EL (cell line): ENCODE measurements at regions not wholly inside any gene's neighbourhood (a gene's known extent, or its start where the extent isn't known, plus 50 kb on each side); places are given as distances from the start of the nearest gene placed in this dataset.
"Not testable (repeated sequence)": the region's sequence is repeated elsewhere in the genome, so short reads cannot be mapped to it uniquely, and the experiment has no call there.

Experiments used
- DNase-seq: peaks from one replicate; pipeline ENCODE4 v3.0.0-alpha.2; 2016

DNA sequence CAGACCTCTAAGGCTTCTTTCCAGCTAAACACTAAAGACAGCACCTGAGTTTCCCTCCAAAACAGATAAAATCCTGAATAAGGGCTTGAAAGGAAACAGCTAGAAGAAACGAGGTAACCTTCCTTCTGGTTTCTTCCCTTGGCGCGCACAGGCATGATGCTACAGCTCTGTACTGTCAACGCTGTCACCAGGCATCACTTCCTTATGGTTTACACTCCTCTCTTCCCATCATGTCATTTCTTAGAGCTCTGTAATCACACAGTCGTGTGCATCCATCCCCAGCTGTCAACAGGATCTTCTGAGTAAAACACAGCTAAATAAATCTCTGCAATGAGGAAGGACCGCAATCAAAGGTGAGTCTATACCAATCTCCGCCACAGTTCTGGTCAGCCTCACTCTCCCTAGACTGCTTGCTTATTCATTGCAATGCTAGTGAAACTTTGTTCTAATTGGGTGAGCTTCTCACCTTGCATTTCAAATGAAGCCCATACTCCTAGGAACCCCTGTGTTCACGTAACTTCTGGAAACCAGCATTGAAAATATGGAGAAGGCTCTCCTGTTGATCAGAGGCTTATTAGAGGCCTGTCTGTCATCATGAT, 162.6 kb upstream of the DTNBP1 start:
- DNase-seq: no peak

DNA sequence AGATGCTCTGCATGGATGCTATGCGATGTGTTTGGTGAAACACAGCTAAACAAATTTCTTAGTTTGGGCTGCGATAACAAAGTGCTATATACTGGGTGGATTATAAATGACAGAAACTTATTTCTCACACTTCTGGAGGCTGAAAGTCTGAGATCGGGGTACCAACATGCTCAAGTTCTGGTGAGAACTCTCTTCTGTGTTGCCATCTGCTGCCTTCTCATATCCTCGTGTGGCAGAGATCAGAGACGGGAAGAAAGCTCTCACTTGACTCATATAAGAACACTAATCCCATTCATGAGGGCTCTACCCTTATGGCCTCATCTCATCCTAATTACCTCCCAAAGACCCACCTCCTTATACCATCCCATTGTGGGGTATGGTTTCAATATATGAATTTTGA, 162.0 kb upstream of the DTNBP1 start:
- no peak for DNase-seq

DNA sequence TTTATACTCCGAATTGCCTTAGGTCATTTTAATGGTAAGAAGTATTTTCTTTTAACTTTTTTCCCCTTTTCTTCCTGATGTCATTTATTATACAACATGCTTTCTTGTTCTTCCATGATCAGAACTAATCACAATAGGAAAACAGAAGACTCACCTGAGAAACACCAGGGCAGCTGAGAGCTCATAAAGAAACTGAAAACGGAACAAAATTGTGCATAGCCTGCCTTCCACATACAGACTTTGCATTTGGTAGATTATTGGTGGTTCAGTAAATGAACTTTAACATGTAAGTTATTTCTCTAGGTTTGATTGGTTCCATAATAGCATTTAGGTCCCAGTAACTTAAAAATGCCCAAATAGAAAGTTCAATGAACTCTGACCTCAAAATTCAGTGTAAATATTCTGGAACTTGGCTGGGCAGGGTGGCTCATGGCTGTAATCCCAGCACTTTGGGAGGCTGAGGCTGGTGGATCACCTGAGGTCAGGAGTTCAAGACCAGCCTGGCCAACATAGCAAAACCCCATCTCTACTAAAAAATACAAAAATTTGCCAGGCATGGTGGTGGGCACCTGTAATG, 161.1 kb upstream of the DTNBP1 start:
- DNase-seq: no peak

DNA sequence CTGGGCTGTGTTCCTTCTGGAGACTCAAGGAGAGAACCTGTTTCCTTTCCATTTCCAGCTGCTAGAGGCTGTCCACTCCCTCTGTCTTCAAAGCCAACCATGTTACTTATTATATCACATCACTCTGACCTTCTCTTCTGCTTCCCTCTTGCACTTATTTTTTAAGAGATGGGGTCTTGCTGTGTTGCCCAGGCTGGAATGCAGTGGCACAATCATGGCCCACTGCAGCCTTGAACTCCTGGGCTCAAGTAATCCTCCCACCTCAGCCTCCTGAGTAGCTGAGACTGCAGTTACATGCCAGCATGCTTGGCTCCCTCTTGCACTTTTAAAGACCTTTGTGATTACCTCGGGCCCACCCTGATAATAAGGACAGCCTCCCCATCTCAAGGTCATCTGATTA, 160.0 kb upstream of the DTNBP1 start:
- no peak for DNase-seq

DNA sequence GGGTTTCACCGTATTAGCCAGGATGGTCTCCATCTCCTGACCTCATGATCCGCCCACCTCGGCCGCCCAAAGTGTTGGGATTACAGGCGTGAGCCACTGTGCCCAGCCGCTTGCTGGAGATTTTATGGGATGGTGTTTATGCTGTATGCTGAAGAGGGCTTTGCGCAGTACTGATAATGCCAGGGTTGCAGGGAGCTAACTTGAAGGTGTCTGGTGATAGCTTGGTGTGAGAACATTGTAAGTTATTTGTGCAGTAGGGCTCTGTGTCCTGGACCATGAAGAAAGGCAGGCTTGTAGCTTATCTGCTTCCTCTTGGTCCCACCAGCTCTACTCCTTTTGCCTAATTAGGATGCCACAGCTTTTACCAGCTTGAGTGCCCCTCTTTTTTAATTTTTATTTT, 157.0 kb upstream of the DTNBP1 start:
- no peak for DNase-seq

DNA sequence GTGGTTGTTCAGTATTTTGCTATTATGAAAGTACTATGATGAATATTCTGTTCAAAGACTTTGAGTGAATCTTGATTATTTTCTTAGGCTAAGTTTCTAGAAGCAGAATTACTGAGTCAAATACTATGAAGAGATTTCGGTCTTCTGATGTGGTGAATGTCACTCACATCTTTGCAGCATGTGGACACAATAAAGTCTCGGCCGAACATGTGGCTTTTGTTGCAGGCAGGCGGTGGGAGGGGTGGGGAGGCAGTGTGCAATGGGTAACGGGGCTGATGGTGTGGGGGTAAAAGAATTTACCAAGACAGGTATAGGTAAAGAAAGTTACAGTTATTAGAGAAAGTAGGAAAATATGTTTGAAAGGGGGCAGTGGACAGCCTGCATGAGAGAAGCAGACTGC, 156.4 kb upstream of the DTNBP1 start:
- no peak for DNase-seq

DNA sequence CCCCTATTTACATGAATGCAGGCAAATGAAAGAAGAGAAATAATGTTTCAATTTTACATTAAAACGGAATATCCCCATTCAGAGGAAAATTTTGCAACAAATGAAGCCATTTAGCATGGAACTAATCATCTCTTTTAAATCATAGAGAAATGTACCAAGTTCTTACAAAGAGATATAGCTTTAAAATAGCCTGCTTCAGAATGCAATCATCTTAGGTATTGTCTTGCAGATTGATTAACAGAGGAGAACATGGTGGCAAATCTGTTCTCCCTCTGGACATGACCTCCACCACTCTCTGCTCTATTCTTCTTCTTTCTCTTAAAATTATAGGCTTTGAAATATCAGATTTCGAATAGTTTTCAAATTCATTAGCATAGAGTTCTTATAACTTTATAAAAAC, 155.7 kb upstream of the DTNBP1 start:
- no peak for DNase-seq

DNA sequence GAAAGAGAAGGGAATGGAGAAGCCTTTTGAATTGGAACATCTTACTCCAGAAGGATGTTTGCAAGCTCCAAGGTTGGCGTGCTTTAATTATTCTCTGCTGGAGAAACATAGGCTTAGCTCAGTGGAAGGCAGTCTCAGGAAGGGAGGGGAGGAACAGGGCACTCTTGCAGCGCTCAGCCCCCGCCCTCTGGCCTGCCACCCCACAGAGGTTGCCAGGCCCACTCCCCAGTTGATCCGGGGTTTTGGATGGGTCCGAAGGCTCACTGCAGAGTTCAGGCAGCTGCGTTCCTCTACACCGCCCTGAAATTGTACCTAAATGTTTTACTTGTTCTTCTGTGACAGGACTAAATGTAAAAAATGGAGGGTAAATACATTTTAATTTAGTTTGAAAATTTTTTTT, 155.2 kb upstream of the DTNBP1 start:
- DNase-seq: no peak

DNA sequence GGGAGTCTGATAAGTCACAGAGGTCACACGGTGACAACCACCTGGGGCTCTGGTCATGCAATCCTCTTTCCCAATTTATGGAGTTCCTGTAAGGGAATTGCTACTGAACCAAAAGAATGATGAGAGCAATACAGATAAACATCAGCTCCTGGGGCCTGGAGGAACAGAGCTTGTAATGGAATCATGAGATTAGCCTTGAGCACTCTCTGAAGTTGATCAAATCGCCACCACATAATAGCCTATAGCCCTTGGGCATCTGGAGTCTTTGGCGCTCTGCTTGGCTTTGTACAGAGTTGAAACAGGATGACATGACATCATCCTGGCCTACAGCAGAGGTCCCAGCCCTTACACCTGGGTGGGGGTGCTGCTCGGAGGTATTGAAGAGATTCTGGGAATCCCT, 154.3 kb upstream of the DTNBP1 start:
- no peak for DNase-seq

DNA sequence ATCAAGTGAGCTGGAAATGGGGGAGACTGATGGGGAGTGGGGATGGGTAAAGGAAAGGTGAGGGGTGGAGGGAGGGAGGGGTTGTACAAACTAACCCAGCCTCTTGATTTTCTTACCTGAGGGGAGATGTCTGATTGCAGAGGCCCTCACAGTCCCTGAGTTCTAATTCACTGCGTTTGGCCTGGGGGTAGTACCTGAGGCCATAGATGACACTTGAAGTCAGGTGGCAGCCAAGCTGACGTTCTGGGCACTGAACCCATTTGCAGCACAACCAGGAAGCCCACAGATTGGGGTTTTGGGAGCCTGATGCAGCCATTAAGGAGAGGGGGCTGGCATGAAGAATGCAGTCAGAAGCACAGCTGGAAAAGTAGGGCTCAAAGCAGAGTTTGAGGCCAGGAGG, 153.8 kb upstream of the DTNBP1 start:
- DNase-seq: no peak

DNA sequence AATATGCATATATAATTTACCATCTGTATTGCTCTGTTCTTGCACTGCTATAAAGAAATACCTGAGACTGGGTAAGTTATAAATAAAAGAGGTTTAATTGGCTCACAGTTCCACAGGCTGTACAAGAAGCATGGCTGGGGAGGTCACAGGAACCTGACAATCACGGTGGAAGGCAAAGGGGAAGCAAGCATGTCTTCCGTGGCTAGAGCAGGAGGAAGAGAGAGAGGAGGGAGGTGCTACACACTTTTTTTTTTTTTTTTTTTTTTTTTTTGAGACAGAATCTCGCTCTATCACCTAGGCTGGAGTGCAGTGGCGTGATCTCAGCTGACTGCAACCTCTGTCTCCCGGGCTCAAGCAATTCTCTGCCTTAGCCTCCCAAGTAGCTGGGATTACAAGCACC, 150.9 kb upstream of the DTNBP1 start:
- not testable (repeated sequence) for DNase-seq

DNA sequence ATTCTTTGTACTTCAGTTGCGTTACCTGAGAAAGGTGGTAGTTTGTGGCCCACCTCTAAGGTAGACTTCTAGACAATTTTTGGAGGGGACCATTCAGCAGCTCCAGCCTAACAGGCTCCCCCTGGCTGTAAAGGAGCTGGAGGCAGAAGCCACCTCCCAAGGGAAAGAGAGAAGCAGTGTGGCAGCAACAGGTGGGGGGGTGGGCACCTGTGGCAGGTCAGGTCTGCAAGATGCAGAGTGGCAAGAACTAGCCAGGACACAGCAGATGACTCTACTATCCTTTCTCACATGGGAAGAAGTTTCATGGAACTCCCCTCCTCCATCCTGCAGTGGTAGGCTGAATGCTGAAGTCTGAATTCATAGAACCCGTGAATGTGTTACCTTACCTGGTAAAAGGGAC, 148.3 kb upstream of the DTNBP1 start:
- no peak for DNase-seq

DNA sequence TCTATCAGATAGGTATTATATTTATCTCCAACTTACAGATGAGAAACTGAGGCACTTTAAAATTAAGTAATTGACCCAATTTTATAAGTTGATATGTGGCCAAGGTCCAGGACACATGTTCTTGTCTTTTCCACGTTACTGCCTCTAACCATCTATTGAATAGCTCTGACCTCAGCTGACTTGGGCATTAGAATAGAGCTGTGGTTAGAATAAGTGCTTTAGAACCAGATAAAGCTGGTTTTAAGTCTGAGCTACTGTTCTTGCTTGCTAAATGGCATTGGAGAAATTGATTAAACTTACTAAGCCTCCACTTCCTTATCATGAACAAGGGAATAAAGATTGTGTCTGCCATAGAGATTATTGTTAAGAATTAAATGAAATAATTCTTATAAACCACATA, 147.8 kb upstream of the DTNBP1 start:
- no peak for DNase-seq

DNA sequence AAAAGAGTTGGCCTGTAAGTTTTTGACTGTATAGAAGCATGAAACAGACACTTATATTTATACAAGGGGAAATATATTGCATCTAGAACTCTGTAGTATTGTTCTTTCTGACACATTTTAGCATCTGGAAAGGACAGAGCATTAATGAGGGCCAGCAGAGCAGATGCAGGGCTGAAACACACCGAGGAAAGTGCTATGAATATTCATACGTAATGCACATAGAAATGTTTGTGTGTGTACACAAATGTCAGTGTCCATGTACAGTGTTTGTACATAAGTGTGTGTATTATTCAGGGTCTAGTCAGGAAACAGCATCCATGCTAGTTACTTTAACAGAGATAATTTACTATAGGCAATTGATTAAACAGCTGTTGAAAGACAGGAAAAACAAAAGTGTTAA, 146.5 kb upstream of the DTNBP1 start:
- no peak for DNase-seq

DNA sequence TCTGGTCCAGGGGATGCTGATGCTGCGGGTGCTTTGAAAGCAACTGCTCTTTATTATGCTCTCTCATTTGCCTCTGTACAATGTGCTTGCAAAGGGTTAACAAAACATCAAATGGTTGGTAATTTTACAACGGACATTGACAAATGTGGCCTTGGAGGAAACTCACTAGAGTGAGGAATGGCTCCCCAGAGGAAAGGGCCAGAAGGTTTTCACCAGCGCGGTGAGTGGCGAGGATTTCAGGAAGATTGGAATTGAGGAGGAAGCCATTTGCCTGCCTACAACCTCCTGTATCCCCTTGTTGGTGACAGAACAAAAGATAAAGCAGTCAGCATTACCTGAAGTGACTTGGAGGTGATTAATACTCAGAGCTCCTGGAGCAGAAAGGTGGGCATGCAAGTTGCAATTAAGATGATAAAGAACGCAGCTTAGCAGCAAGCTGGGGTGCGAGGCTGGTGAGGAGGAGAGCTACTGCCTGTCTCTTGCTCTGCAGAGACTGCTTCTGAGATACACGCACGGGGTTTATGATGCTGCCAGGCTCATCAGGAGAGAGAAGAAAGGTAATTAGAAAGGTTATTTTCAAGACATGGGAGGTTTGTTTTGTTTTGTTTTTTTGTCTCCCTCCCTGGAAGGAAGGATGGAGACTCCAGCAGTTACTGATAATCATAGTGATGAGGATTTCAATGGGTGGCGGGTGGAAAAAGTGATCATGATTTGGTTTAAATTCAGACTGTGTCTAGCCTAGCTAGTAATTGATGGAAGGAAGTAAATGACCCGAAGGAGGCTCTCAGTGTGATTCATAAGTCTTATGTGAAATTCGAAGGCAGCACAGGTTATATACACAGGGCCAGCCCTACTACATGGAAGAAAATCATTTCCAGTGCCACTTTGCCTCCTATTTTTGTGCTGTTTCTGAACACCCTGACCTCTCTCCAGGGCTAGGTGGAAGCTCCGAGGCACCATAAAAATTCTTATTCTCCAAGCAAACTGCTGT, 141.6 kb upstream of the DTNBP1 start:
- no peak for DNase-seq

DNA sequence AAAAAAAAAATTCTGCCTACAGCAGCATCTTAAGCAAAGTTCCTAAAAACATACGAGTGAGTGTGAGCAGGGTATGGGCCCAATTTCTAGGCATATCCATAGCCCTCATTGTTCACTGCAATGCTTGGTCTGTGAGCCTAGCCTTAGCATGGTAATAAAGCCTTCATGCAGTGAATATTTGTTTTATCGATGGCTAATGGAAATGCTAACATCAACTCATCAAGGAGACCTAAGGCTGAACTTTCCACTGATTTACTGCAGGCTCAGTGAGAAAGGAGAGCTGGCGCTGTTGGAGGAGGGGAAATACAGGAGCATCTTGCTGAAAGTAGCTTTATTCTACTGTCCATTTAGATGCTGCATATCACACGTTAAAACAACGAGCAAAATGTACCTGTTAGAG, 139.6 kb upstream of the DTNBP1 start:
- DNase-seq: no peak

DNA sequence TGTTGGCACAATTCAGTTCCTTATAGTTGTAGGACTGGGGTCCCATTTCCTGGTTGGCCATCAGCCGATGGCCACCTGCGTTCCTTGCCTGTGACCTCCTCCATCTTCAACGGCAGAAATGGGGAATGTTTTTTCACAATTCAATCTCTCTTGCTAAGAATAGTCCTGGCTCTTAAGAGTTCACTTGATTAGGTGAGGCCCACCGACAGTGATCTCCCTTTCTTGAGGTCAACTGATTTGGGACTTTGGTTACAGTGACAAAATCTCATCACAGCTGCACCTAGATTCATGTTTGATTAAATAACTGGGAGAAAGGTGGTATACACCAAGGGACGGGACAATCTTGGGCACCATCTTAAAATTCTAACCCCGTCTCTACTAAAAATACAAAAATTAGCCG, 139.1 kb upstream of the DTNBP1 start:
- DNase-seq: no peak

DNA sequence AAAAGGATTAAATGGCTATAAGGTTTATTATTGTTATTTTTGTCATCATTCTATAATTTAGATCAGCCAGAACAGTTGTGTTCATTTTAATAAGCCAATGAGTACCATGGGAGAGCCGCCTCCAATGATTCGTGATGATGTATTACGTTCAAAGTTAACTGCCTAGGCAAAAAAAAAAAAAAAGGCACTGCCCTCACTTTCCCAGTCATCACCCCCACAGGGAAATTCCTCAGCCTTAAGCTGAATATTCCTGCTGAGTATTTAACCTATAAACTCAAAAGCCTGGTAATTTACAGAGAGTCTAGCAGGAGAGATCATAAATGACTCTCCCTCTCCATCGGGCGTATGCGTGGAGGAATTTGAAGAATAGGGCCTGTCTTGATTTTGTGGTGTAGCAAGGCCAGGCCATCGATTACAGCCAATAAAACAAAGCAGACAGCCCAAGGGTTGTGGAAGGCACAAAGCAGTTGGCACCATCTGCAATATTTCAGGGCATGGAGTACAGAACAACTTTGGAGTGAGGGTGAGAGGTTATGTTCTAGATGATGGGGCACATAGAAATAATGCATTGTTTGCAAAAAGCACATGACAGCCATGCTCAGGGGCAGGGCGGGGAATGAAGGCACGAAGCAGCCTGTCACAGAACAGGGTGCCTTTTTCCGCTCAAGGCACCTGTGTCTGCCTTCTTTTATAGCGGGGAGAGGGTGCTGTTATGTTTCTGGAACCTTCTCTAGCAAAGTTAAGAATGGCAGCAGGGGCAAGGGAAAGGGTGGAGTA, 138.2 kb upstream of the DTNBP1 start:
- DNase-seq: peak; percentile 64

DNA sequence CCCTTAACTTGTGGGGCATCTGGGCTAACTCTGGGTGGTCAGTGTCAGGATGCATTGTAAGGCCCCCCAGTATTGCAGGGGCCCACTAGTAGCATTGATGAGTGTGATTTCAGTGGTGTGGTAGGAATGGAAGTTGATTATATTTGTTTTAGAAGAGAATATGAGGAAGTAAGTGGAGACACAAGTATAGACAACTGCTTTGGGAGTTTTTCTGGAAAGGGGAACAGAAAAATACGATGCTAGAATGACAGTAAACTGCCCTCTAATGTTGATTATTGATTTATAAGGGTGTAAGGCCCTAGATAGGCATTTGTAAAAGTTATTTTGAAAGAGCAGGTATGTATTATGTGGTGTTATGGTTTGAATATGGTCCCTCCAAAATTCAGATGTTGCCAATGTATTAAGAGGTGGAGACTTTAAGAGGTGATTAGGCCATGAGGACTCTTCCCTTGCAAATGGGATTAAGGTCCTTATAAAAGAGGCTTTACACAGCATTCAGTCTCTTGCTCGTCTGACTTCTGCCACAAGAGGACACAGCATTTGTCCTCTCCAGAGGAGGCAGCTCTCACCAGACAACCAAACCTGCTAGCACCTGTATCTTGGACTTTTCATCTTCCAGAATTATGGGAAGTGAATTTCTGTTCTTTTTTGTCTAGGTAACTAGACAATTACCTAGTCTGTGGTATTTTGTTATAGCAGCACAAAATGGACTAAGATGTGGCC, 135.9 kb upstream of the DTNBP1 start:
- DNase-seq: no peak

DNA sequence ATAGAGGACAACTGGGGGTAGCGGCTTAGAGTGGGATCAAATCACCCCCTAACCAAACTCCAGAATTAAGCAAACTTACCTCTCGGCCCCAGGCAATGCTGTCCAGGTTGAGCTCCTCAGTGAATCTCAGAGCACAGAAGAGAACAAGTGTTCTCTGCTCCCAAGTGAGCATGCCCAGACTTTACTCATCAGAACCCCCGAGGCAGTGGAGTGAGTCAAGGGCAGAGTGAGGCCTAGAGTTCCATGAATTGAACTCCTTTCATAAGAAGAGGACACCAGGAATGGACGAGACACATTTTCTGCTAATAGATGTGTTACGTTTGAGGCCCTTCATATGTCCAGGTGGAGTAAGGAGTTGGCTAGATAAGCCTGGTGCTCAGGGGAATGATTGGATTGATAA, 134.0 kb upstream of the DTNBP1 start:
- peak; percentile 41 for DNase-seq

DNA sequence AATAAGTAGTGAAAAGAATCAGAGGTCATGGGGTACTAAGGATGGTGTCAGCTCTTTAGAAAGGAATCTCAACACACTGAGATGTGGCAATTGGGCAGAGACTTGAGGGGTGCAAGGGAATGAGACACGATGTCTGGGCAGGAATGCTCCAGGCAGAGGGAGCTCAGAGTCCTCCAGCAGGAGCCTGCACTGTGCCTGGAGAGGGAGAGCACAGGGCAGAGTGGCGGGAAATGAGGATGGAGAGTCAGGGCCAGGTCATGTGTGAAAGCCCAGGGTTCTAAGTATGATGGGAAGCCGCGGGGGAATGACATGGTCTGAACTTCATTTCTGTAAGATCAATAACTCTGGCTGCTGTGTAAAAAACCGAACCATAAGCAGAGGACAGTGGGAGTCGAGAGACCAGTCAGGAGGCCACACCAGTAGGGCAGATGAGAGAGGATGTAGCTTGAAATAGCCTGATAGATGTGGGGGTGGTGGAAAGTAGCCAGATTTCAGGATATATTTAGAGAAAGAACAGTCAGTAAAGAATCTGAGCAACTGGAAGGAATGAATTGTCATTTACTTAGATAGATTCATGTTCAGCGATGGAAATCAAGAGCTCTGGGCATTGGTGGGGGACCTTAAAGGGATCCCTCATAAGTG, 133.4 kb upstream of the DTNBP1 start:
- DNase-seq: peak; percentile 4

DNA sequence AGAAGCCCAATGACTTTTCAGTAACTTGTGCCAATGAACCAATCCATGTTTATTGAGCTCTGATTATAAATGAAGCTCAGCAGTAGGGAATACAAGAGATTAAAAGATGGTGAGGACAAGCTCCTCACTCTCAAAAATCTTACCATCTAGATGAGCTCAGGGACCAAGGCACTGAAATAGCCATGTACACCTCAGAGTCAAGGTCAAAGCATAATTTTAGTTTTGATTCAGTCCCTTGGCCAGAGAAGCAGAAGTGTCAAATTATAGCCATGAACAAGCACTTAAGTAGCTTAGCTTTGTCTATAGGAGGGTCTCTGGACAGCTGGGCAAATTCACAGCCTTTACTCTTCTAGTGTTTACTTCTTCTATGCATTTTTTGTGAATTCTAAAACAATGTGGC, 131.0 kb upstream of the DTNBP1 start:
- no peak for DNase-seq
